ENCODE measurements at regions not wholly inside any gene's neighbourhood (a gene's known extent, or its start where the extent isn't known, plus 50 kb on each side); places are given as distances from the start of the nearest gene placed in this dataset.
"Not testable (repeated sequence)": the region's sequence is repeated elsewhere in the genome, so short reads cannot be mapped to it uniquely, and the experiment has no call there.

GRCh38 chr4:117740736-117741135 is 293.6 kb upstream of the NDST3 start:
- ChIA-PET POLR2A (no interaction called here), CTCF (no interaction called here)
- no peak for TF ChIP-seq CTCF (IDR thresholded peaks at IDR 0.05; ENCODE audit: insufficient read depth, low read length, missing control alignments)
- H3K4me3 ChIP-seq (ENCODE audit: low read depth, low read length) = no peak overlapping the region
- DNase-seq (ENCODE audit: low read depth, low spot score) = no peak

DNA sequence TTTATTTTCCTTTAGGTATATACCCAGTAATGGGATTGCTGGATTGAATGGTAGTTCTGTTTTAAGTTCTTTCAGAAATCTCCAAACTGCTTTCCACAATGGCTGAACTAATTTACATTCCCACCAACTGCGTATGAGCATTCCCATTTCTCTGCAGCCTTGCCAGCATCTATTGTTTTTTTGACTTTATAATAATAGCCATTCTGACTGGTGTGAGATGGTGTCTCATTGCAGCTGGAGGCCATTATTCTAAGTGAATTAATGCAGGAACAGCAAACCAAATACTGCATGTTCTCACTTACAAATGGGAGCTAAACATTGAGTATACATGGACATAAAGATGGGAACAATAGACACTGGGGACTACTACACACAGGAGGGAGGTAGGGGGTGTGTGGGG is 288.9 kb upstream of the NDST3 start:
- POLR2A ChIA-PET; DNase-seq (ENCODE audit: low read depth, low spot score); H3K4me3 ChIP-seq (ENCODE audit: low read depth, low read length); CTCF ChIA-PET: not testable (repeated sequence)

- TF ChIP-seq CTCF (IDR thresholded peaks at IDR 0.05; ENCODE audit: insufficient read depth, low read length, missing control alignments) = no peak
These were observed 278.8 kb upstream of the NDST3 start for GRCh38 chr4:117755438-117755837.

GRCh38 chr4:117768610-117769009 is 265.7 kb upstream of the NDST3 start:
- DNase-seq (ENCODE audit: low read depth, low spot score) = no peak
- CTCF ChIA-PET = no interaction called here
- POLR2A ChIA-PET = no interaction called here
- no peak overlapping the region for H3K4me3 ChIP-seq (ENCODE audit: low read depth, low read length)
- no peak for TF ChIP-seq CTCF (IDR thresholded peaks at IDR 0.05; ENCODE audit: insufficient read depth, low read length, missing control alignments)

More at GRCh38 chr4:117755438-117755837, 278.8 kb upstream of the NDST3 start:
- no peak overlapping the region for H3K4me3 ChIP-seq (ENCODE audit: low read depth, low read length)
- ChIA-PET POLR2A (no interaction called here), CTCF (no interaction called here)
- DNase-seq (ENCODE audit: low read depth, low spot score) = no peak

GRCh38 chr4:117770269-117771102 is 263.8 kb upstream of the NDST3 start:
- no peak for TF ChIP-seq CTCF (IDR thresholded peaks at IDR 0.05; ENCODE audit: insufficient read depth, low read length, missing control alignments)
- CTCF ChIA-PET = no interaction called here
- no peak for DNase-seq (ENCODE audit: low read depth, low spot score)
- no peak overlapping the region for H3K4me3 ChIP-seq (ENCODE audit: low read depth, low read length)
- POLR2A ChIA-PET = no interaction called here

- H3K4me3 ChIP-seq (ENCODE audit: low read depth, low read length) = no peak overlapping the region
- ChIA-PET CTCF (no interaction called here), POLR2A (no interaction called here)
- no peak for TF ChIP-seq CTCF (IDR thresholded peaks at IDR 0.05; ENCODE audit: insufficient read depth, low read length, missing control alignments)
- no peak for DNase-seq (ENCODE audit: low read depth, low spot score)
These were observed 262.5 kb upstream of the NDST3 start for GRCh38 chr4:117771647-117772337.

All from AG04449 (cell line).